Upper lobe of right lung (tissue), 1 donor: ENCODE measurements at regions not wholly inside any gene's neighbourhood (a gene's known extent, or its start where the extent isn't known, plus 50 kb on each side); places are given as distances from the start of the nearest gene placed in this dataset. TPM values are rescaled to one million over a fixed set of nuclear protein-coding genes. Genes with fewer than 3 reads are reported as not detected.

ENCODE experiments used
- ATAC-seq: fragments of 200-7000 bp; cut with Tn5 transposase; one replicate; pipeline ENCODE4 v1.9.1; 2020; ENCODE audit warnings: mild to moderate bottlenecking, moderate library complexity
- DNase-seq: peaks from one replicate; pipeline ENCODE4 v3.0.0-alpha.2; 2020
- H3K27ac ChIP-seq: fragments of 200-600 bp; one replicate; pipeline ENCODE4 v1.8.0; 2022
- H3K27me3 ChIP-seq: fragments of 200-600 bp; one replicate; pipeline ENCODE4 v1.8.0; 2022; ENCODE audit warnings: mild to moderate bottlenecking
- H3K36me3 ChIP-seq: fragments of 200-600 bp; one replicate; pipeline ENCODE4 v1.8.0; 2022
- H3K4me1 ChIP-seq: fragments of 200-600 bp; one replicate; pipeline ENCODE4 v1.8.0; 2022
- H3K4me3 ChIP-seq: fragments of 200-600 bp; one replicate; pipeline ENCODE4 v1.8.0; 2022; ENCODE audit warnings: mild to moderate bottlenecking
- H3K9me3 ChIP-seq: fragments of 200-600 bp; one replicate; pipeline ENCODE4 v1.8.0; 2022
- CTCF ChIP-seq: fragments of 200-600 bp; IDR thresholded peaks from one replicate; pipeline ENCODE4 v1.8.0; 2022; ENCODE audit warnings: antibody characterized with exemption
- intact Hi-C: fragments of 100-400 bp; cut with DNase I; formaldehyde crosslinking; loops from one replicate; pipeline ENCODE4 v1.11.0; 2022
- microRNA-seq: library from miRNA; unstranded; fragments of <30 nt; microRNA quantifications from one replicate; pipeline ENCODE4 v1.2.0, GENCODE V29; 2020; ENCODE audit warnings: borderline microRNAs expressed
- donor health status: DM: no; HTN: yes; CAD: no; lungs with severe emphysema.

GRCh38 chr6:155517294-155517693, 61.7 kb upstream of the NOX3 start:
- H3K27me3 ChIP-seq, result no peaks in the 10 kb centered on the region
- intact Hi-C loops, result no loop called here

GRCh38 chr6:155510879-155511278, 55.2 kb upstream of the NOX3 start:
- TF ChIP-seq CTCF, result no peak
- H3K4me3 ChIP-seq, result no peak overlapping the region
- no peak overlapping the region for H3K27ac ChIP-seq
- ATAC-seq (no peak), DNase-seq (no peak)
- H3K9me3 ChIP-seq, result no peaks in the 10 kb centered on the region
- no peaks in the 10 kb centered on the region for H3K36me3 ChIP-seq
- H3K4me1 ChIP-seq, result no peaks in the 10 kb centered on the region
- H3K27me3 ChIP-seq, result no peaks in the 10 kb centered on the region
- intact Hi-C loops, result no loop called here

More at GRCh38 chr6:155517294-155517693, 61.7 kb upstream of the NOX3 start:
- Histone ChIP-seq H3K4me1 (no peaks in the 10 kb centered on the region), H3K36me3 (no peaks in the 10 kb centered on the region), H3K4me3 (no peak overlapping the region), H3K27ac (no peak overlapping the region), H3K9me3 (no peaks in the 10 kb centered on the region)
- TF ChIP-seq CTCF, result no peak
- ATAC-seq, result no peak
- no peak for DNase-seq

- H3K4me3 ChIP-seq, result no peak overlapping the region
- H3K27me3 ChIP-seq, result no peaks in the 10 kb centered on the region
- no peak overlapping the region for H3K27ac ChIP-seq
- ATAC-seq (no peak), DNase-seq (no peak)
- no peak for TF ChIP-seq CTCF
- no peaks in the 10 kb centered on the region for H3K9me3 ChIP-seq
- no peaks in the 10 kb centered on the region for H3K4me1 ChIP-seq
- H3K36me3 ChIP-seq, result no peaks in the 10 kb centered on the region
- intact Hi-C loops, result no loop called here
Measured at GRCh38 chr6:155509743-155510475, 54.3 kb upstream of the NOX3 start.

GRCh38 chr6:155505608-155505989, 50.0 kb upstream of the NOX3 start:
- DNase-seq (no peak), ATAC-seq (no peak)
- H3K36me3 ChIP-seq, result no peaks in the 10 kb centered on the region
- H3K9me3 ChIP-seq, result no peaks in the 10 kb centered on the region
- H3K4me1 ChIP-seq, result no peaks in the 10 kb centered on the region
- no peaks in the 10 kb centered on the region for H3K27me3 ChIP-seq
- TF ChIP-seq CTCF, result no peak
- intact Hi-C loops, result no loop called here
- no peak overlapping the region for H3K4me3 ChIP-seq
- H3K27ac ChIP-seq, result peak overlapping the region; percentile 32

Small RNA genes lying in the stretch of these regions (microRNA-seq; reads per million reads assigned to microRNA genes)
- gene MIR1202, result not detected
